H1 (cell line): ENCODE measurements at regions not wholly inside any gene's neighbourhood (a gene's known extent, or its start where the extent isn't known, plus 50 kb on each side); places are given as distances from the start of the nearest gene placed in this dataset.

ENCODE experiments used
- CHD7 ChIP-seq: fragments of 300-600 bp; sonication (generic); IDR thresholded peaks from 2 replicates; pipeline ENCODE4 v1.7.1; 2012; ENCODE audit warnings: low read length, moderate library complexity, mild to moderate bottlenecking, inconsistent platforms; ENCODE audit not compliant: insufficient replicate concordance
- CREB1 ChIP-seq: IDR thresholded peaks from 2 replicates; pipeline ENCODE4 v1.6.1; 2012; ENCODE audit warnings: inconsistent platforms
- FOSL1 ChIP-seq: IDR thresholded peaks from 2 replicates; pipeline ENCODE4 v1.6.1; 2011; ENCODE audit warnings: mild to moderate bottlenecking, low read depth, low read length, moderate library complexity; ENCODE audit not compliant: insufficient read depth
- GTF2F1 ChIP-seq: IDR thresholded peaks from 2 replicates; pipeline ENCODE4 v1.6.1; 2012; ENCODE audit warnings: low read depth, low read length, improper control_type of control experiment, borderline replicate concordance
- JUN ChIP-seq: IDR thresholded peaks from 2 replicates; pipeline ENCODE4 v1.6.1; 2011; ENCODE audit warnings: low read depth, mild to moderate bottlenecking, improper control_type of control experiment, low read length
- KDM4A ChIP-seq: IDR thresholded peaks from one replicate; pipeline ENCODE4 v1.7.1; 2012; ENCODE audit warnings: low read depth, mild to moderate bottlenecking, moderate library complexity, low read length, inconsistent platforms; ENCODE audit not compliant: severe bottlenecking
- RXRA ChIP-seq: IDR thresholded peaks from 2 replicates; pipeline ENCODE4 v1.6.1; 2011; ENCODE audit warnings: low read depth, mild to moderate bottlenecking, low read length, moderate library complexity; ENCODE audit not compliant: insufficient read depth
- SP4 ChIP-seq: IDR thresholded peaks from 2 replicates; pipeline ENCODE4 v1.6.1; 2012; ENCODE audit warnings: low read length, inconsistent platforms
- TAF7 ChIP-seq: optimal IDR thresholded peaks from 2 replicates; pipeline ENCODE3; 2011; ENCODE audit warnings: low read depth, mild to moderate bottlenecking, inconsistent platforms, low read length, moderate library complexity, borderline replicate concordance

GRCh38 chr1:207966521-207966920 is 55.6 kb upstream of the CD34 start (continued):
- TF ChIP-seq CHD7 (no peak), FOSL1 (no peak), JUN (no peak), RXRA (no peak), KDM4A (no peak), CREB1 (no peak), SP4 (no peak), GTF2F1 (no peak), TAF7 (no peak)
